CMK (cell line): ENCODE measurements at regions not wholly inside any gene's neighbourhood (a gene's known extent, or its start where the extent isn't known, plus 50 kb on each side); places are given as distances from the start of the nearest gene placed in this dataset.

Experiments used
- DNase-seq: peaks from one replicate; pipeline ENCODE4 v3.0.0-alpha.2; 2010; ENCODE audit warnings: low read depth

DNA sequence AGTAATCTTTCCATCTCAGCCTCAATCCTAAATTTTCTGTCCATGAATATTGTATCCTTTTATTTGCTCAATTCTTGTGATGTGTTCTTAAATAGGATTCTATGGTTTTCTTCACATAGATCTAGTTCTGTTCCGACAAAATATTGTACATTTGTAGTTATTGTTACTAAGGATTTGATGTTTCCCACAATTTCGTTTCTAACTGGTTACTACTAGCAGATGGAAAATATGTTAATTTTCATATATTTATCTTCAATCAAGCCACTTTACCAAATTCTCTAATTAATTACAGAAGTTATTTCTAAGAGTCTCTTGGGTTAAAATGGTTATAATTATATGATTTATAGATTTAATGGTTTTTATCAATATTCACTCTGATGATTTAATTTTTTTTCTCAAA lies 60.3 kb downstream of the SEC61B start:
- DNase-seq: no peak

DNA sequence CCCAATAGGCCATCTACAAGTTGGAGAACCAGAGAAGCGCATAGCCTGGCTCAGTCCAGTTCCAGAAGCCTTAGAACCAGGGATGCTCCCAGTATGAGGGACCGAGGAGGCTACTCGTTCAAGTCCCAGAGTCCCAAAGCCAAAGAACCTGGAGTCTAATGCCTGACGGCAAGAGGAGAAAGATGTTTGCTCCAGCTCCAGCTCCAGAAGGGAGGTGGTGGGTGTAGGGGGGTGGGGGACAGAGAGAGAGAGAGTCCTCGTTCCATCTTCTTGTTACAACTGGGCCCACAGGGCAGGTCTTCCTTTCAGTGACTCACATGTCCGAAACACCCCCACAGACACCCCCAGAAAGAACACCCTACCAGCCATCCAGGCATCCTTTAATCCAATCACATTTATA lies 63.9 kb downstream of the SEC61B start:
- DNase-seq: no peak

DNA sequence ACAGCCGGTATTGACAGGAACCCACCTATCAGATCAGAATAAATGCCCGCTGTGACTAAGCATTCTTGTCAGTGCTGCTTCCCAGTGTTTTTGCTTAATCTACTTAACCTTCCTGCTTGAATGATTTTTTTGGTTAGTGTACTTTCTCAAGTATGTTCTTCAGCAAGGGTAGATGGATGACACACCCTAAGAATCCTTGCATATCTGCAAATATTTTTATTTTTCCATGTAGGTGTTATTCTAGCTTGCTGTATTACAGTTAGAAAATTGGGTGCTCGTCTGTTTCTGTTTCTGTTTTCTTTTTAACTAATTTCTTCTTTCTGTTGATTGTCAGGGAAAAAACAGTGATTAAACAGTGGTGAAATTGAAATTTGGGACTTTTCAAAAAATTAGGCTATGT lies 64.5 kb downstream of the SEC61B start:
- DNase-seq: no peak

DNA sequence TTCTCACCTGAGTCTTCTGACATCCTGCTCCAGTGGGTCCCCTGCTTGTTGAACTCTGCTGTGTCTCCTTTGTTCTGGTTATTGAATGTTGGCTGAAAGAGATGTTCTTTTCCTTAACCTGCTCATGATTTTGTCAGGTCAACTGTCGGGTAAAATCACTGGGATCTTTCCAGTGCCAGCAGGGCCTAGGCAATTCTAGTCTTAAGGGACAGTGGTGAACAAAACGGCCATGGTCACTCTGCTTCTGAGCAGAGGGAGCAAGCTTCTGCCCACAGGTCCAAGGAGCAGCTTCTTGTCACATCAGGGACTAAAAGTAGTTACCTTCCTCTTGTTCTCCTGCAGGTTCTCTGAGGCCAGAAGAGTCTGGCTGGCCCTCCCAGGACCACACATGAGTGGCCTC lies 65.6 kb downstream of the SEC61B start:
- no peak for DNase-seq

DNA sequence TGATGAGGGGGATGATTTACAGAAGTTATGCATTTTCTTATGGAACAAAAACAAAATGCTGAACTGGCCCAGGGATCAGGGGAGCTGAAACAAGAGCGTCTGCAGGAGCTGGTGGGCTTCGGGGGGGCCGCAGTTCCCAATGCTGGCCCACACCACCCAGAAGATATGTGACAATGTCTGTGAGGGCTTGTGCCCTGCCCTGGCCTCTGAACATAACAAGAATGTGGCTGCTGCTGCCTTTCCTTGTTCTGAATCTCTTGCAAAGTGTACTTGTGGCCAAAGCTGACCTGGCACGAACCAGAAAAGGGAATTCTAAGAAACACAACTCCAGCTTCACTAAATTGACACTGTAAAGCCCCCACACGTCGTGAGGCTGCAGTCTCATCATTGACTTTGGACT lies 66.7 kb downstream of the SEC61B start:
- no peak for DNase-seq

DNA sequence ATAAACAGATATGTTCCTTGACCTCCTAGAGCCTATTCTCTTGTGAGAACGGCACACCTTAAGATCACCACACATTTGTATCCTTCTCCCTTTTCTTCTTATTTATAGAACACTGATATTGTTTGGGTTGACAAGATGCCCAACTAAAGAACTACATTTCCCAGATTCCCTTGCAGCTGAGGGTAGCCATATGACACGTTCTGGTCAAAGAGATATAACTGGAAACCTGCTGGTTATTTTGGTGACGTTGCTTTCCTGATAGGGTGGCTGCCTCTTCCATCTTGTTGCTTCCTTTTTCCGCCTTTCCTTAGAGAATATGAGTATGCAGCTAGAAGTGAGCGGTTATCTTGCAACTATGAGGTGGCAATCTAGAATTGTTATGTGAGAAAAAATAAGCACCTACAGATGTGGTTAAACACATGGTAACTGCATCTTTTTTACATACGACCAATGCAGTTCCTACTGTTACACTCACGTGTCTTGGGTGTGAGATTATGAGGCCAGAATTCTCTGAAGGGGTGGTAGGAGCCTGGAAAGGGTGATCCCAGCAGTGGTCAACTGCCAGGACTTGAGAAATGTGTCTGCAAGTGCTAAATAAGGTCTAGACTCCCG lies 72.9 kb downstream of the SEC61B start:
- no peak for DNase-seq

DNA sequence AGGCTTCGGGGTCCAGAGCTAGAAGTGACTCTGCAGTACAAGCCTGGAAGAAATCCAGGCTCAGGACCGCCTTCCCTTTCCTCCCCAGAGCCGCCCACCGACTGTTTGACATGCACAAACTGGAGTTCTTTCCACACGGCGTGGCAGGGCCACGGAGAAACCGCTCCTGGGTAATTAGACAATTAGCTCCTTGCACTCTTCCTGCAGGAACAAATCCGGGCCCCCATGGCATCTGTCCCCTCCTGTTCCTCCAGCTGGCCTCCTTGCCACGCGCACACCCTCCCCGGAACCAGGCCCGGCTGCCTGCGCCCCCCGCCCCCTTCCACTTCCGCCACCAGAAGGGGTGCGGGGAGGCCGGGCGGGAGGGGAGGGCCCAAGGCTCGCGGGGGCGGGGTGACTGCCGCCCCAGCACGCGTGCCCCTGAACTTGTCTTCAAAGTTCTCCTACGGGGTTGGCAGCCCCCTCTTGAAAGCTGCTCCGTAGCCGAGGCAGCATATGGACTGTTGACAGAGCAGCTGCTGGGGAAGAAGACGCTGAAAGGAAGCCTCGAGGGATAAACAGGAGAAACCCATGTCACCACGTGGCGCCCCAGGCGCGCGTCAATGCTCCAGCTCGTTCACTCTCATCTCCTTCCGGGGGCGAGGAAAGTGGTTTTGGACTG lies 74.3 kb downstream of the SEC61B start:
- peak; percentile 20 for DNase-seq

DNA sequence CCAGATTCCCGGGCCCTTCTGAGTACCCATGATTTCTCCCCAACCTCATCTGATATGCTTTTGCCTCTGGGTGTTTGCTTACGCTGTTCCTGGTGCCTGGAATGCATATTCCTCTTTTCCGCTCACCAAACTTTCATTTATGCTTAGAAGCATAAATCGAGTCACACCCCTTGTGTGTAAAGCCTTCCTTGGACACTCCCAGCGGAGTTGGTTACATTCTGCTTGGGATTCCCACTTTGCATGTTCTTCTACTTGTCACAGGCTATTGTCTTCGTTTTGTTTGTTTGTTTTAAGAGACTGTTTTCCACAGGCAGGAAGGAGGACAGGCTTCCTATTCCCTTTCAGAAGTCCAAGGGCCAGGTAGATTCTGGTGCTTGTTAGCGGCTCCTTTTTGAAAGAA lies 76.5 kb downstream of the SEC61B start:
- DNase-seq: no peak

DNA sequence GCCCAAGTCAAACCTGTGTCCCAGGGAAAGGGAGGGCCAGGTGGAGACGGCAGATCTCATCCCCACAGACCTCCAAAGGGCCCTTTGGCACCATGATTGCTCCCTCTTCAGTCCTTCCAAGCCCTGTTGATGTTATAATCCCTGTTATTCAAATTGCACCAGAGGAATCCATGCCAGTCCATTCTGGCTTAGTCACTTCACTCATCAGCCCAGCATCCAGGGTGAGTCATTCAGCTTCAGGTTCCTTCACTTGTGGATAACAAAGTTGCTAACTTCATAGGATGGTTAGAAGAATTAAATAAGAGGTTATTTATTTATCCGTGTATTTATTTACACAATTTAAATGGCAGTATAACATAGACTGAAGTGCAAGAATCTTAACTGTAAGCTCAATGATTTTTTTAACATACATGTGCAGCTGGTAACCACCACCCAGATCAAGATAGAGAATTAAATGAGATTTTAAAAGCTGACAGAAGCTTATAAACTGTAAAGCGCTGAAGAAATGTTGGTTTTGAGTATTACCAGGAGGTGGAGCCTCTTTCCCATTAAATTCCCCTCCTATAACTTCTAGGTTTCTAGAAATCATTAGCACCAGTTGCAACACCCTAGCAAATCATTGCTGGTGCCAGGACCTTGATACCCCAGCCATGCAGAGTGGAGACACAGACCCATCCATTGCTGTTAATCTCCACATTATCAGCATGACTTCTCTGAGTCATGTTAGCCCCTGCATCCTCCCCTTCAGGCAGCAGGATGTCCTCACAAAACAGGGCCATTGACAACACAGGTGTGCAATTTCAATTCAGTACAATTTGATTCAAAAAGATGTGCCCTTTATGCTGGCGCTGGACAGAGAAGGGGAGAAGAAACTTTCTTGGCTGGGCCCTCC lies 77.4 kb downstream of the SEC61B start:
- DNase-seq: no peak

DNA sequence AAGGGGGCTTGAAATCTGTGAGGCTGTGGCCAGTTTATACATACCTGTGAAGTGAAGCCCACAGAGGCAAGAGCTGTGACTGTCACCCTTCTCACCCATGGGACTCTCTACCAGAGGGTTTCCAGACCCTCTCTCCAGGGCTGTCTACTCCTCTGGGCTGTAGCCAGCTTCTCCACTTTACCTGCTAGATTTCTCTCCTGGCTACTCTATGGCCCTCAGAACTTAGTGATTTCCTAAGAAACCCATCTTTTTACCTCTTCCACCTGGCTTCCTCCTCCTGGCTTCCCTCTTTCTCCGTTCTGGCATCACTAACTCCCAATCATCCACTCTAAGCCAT lies 78.0 kb downstream of the SEC61B start:
- no peak for DNase-seq

DNA sequence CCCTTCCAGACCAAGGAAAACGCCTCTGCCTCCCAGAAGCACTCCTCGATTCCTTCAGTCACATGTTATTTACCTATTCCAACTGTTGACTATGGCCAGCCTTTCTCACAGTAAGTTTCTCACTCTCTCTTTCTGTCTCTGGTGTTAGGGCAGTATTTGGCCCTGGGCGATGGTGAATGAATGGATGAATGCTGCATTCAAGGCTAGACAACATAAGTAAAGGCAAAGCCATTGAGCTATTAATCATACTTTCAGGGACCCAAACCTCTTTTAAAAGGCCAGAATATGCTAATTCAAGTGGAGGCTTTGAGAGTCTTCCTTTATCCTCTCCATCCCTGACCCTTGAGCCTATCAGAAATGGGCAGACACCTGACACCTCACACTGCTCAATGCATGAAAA lies 78.5 kb downstream of the SEC61B start:
- DNase-seq: no peak

DNA sequence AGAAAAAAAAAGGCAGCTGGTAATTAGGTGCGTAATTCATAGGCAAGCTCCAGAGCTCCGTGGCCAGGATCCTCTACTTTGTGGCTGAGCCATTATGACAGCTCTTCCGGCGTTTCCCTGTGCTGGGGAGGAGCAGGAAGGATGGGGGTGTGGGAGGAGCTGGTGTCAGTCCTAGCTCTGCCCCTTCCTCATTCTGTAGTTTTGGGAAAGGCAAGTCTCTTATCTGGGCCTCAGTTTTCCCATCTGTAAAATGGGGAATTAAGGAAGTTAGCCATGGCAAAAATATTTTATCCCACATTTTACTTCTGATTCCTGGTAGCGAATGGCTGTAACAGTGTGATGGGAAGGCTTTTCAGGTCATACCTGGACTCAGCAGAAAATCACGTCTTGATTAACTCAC lies 81.1 kb downstream of the SEC61B start:
- peak; percentile 12 for DNase-seq

DNA sequence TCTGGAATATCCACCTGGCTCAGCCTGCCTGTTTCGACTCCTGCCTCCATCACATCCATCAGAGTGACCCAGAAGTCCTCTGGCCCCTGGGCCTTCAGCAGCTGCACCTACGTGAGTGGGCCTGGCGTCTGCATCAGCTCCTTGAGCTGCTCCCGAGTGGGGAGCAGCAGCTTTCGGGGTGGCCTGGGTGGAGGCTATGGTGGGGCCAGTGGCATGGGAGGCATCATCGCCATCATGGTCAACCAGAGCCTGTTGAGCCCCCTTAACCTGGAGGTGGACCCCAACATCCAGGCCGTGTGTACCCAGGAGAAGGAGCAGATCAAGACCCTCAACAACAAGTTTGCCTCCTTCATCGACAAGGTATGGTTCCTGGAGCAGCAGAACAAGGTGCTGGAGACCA lies 83.0 kb downstream of the SEC61B start:
- DNase-seq: no peak

DNA sequence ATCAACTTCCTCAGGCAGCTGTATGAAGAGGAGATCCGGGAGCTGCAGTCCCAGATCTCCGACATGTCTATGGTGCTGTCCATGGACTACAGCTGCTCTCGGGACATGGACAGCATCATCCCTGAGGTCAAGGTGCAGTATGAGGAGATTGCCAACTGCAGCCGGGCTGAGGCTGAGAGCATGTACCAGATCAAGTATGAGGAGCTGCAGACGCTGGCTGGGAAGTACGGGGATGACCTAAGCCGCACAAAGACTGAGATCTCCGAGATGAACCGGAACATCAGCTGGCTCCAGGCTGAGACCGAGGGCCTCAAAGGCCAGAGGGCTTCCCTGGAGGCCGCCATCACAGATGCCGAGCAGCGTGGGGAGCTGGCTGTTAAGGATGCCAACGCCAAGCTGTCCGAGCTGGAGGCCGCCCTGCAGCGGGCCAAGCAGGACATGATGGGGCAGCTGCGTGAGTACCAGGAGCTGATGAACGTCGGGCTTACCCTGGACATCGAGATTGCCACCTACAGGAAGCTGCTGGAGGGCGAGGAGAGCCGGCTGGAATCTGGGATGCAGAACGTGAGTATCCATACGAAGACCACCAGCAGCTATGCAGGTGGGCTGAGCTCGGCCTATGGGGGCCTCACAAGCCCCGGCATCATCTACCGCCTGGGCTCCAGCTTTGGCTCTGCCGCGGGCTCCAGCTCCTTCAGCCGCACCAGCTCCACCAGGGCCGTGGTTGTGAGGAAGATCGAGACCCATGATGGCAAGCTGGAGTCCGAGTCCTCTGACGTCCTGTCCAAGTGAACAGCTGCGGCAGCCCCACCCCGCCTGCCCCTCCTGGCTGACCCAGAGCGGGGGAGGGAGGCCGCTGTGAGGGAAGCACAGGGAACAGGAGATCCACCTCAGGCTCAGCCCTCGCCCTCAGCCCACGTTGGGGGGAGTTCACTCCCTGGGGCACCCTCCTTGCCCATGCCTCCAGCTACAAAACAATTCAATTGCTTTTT lies 84.0 kb downstream of the SEC61B start:
- no peak for DNase-seq

DNA sequence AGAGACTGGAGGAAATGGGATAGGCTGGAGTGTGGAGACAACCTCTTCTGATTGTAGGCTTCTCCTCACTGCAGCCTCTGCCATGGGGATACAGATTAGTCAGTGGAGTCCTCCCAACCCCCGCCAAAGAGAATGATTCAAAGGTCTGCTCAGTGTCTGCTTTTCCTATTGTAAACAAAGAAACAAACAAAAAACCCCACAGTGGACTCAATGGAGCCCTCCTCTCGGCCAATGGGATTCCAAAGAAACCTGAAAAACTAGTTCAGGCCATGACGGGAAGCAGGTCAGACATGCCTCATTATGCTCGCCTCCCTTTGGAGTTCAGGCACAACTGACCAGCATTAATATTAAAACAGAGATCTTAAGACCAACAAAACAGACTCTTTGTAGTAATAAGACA lies 85.8 kb downstream of the SEC61B start:
- DNase-seq: no peak

DNA sequence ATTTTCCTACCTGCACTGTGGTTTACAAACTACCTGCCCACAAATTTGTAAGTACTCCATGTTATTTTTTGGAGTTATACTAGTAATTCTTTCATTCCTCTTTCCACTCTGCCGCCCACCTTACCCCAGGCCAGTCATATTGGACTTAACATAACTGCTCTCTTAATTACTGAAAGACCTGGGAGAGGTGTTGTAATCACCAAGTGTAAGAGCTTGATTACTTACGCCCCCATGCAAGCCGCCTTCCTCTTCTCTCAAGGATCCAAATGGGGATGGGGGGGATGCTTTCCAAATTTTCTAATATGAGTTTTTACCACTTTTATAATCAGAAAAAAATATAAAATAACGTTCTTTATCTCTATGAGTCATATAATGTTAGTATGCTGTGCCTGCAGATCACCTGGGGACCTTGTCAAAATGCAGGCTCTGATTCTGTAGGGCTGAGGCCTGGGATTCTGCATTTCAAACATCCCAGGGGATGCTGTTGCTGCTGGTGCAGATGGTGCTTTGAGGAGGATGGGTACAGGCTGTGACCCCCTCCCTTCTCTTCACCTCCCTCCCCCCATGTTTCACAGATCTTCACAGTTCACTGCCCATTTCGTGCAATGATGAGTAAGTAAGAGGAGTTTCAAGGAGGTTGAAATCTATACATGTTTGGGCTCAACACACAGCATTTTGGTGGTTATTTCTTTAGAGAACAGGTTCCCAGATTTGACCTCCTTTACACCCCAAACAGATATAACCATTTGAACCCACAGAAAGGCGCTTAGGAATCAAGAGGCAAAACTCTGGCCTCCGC lies 87.3 kb downstream of the SEC61B start:
- no peak for DNase-seq

DNA sequence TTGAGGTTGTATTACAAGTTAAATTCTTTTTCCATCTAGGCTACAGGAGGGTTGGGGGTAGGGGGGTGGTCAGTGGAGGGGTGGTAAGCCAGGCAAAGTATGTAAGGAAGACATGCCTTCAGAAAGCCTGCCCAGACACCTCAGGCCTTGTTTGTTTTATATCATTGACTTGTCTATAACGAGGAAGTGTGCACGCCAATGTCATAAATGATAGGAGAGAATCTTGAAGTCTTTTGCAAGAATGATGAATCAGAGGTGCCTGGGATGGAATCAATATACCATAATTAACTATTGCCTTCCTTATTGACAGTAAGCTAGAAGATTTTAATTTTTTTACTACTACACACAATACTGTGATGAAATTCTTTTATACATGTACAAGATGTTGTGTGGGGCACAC lies 90.7 kb downstream of the SEC61B start:
- DNase-seq: no peak

DNA sequence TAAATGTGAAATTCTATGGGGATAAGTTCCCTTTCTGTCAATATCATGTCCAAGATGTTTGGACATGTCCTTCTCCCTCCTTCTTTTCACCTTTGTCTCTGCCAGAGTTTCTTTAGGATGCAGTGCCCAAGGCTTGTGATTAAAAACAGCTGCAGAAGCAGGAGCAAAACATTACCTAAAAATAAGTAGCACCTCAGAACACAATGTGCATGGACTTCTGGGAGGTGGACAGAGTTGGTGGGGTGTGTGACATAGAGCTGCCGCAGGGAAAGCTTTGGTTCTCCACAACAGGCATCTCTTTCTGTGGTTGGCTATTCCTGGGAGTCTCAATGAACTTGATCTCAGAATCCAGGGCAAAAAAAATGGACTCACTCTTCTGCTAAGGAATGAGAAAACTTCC lies 97.0 kb downstream of the SEC61B start:
- no peak for DNase-seq

DNA sequence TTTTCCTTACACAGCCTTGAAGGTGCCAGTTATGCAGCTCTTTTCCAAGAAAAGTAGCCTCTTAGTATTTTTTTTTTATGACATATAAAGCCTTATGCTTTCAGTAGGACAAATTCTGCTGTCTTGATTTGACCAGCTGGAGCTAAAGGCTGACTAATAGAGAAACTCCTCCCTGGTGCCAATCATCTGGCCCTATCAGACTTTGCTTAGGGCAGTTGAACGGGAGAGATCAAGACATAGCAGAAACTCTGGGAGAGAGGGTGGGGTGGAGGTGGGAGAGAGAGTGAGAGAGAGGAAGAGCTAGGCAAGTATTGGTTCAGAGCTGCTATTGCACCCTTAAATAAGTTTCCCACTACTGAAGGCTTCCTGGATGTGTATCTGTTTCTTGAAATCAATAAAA lies 100.2 kb downstream of the SEC61B start:
- no peak for DNase-seq

DNA sequence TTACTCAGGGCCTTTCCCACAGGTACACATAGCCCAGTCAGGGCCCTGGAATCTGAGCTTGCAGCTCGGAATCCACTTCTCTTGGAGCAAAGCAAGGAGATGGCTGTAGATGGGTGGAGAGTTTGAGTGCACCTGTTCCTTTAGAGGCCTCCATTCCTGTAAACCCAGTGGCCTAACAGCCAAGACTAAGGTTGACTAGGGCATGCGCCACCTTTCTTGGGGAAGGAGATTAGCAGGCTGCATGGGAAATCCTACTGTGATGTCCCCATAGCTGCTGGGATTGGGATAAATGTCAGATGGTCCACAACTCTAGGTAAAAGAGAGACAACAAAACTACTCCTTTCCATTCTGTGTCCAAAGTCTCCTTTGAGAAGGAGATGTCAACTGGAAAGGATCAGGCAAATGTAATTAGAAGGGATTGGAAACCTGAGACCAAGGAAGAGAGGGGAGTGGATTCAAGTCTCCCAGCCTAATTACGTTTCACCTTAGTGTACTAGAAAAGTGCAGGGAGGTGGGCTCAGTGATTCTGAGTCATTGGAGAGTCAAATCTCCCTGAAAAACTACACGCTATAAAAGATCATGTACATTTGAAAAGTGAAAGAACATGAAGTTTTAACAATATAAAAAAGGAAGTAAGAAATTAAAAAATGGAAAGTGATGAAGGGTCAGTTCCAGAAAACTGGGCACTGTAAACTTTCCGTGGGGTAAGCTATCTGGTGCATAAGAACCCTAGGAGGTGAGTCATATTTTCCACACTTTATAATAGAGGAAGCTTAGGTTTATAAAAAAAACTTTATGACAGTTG lies 104.2 kb downstream of the SEC61B start:
- no peak for DNase-seq

DNA sequence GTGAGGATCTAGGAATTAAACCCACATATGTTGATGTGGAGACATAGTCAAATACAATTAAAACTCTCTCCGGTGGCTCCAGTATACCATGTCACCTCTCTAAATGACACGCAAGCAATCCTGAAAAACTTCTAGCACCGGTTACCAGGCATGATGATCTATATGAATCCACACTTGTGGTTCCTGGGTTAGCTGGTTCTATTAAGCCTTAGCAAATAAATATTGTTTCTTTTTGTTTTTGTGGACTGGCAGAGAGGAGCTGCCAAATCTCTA lies 104.8 kb downstream of the SEC61B start:
- no peak for DNase-seq
